ENCODE measurements at regions not wholly inside any gene's neighbourhood (a gene's known extent, or its start where the extent isn't known, plus 50 kb on each side); places are given as distances from the start of the nearest gene placed in this dataset.
"Not testable (repeated sequence)": the region's sequence is repeated elsewhere in the genome, so short reads cannot be mapped to it uniquely, and the experiment has no call there.

DNA sequence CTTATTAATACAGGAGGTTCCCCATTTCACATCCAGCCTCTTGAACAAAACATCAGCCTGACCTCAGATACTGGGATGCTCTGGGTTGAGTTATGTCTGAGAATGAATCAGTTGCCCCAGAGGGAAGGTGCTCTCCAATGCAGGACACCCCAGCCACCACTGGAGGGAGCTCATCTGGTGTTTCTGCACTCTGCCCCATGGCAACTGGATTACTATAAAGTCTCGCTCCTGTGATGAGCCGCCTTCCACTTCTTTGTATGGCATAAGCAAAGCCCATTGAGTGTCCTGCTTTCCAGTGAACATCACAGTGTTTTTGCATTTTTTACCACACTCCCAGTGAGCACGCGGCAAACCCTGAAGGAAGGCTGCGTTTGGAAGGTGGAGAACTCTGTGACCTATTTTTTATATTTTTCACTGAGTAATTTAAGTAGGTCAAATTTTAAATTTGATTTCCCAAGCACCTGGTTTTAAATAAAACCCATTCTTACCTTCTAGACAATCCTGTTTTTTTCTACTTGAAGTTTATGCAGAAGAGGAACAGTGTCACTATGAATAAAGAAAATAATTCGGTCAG, 176.9 kb upstream of the WWC1 start:
- DNase-seq, result no peak

GRCh38 chr5:168117469-168117868, 174.0 kb upstream of the WWC1 start:
- no peak for DNase-seq

GRCh38 chr5:168118042-168118668, 173.3 kb upstream of the WWC1 start:
- DNase-seq, result no peak

DNA sequence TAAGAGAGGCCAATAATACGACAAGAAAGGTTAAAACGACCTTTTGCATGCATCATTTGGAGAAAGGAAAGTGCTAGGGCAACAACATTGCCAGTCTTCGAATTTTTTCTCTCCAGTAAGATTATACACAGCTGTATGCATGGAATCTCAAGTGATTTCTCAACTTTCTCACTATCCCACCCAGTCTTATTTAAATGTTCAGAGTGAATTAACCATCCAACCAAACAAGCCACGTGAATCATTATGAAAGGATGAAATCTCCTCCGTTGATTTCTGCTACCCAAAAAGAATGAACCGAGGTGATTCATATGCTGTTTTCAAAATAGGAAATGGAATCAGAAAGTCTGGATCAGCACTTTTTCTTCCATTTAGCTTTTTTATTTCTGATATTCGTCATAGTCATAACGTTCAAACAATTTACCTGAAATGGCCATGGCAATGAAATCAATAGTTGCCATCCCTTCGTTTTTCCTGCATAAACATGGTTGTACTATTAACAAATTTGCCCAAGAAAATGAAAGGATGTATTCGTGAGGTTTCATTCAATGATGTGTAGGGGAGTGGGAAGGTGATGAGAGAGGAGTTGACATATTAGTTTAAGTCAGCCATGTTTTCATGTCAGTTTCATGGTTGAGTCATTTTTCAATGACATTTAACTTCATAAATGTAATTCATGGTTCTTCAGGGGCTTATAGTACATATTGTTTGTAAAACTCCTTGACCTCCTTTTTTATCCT, 170.9 kb upstream of the WWC1 start:
- no peak for DNase-seq

DNA sequence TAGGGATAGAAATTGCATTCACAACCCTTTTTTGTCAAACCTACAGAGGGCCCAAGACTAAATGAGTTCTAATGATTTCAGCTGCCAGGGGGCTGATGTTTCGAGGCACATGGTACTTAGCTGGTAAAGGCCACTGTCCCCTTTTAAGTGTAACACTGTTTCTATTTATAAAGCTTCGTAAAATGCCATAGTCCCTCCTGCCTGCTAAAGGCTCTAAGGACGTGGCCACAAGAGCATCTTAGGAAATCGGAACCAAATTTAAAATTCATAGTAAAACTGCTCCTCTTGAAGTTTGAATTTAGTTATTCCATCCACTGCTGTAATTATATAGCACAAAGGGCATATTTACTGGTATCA, 170.3 kb upstream of the WWC1 start:
- DNase-seq, result no peak

- no peak for DNase-seq
These were observed 167.6 kb upstream of the WWC1 start for GRCh38 chr5:168123631-168124528.

DNA sequence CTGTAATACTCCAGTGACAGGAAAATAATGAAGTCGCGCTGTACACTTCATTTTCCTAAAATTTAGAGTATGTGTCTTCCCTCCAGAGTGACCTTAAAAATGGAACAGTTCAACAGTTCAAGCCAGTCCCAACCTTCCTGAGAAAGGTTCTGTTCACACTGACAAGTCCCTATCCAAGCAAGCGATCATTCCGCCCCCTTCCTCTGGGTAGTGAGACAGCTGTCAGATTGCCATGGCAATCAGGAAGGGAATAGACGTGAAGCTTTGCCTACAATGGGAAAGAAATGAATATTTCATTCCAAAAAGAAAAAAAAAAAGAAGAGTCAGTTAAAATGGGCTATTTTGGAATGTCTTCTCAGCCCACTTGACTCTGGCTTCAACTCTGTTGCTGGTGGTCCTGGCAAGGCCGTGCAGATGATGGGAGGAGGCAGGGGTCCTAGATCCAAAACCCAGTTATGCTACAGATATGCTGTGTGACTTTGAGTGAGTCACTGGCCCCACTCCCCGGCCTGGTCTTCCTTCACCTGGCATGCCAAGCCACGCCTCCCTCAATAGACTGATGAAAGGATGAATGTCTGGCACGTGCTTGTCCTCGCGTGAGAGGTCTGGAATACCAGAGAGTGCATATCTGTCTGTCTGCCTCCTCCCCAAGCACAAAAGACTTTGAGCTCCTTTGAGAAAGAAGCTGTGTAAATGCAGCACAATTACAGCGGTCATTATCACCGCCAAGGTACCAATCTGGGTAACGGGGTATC, 165.8 kb upstream of the WWC1 start:
- DNase-seq, result no peak

- no peak for DNase-seq
These were observed 164.8 kb upstream of the WWC1 start for GRCh38 chr5:168126606-168127005.

DNA sequence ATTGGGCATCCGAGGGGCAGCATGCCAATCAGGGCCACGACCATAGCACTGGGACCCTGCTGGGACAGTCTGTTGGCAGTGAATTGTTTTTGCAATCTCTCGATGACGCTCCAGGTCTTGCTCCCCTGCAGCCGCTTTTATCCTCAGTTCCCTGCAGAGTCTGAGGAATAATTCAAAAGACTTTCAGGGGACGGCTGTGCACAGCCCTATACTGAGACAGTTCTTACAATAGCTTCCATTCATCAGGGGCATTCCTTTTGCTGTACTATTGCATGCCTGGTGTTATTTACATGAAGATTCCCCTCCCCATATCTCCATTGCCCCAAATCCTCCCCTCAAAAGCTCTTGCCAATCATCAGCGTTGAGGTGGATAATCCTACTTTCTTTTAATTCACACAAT, 163.3 kb upstream of the WWC1 start:
- DNase-seq, result no peak

DNA sequence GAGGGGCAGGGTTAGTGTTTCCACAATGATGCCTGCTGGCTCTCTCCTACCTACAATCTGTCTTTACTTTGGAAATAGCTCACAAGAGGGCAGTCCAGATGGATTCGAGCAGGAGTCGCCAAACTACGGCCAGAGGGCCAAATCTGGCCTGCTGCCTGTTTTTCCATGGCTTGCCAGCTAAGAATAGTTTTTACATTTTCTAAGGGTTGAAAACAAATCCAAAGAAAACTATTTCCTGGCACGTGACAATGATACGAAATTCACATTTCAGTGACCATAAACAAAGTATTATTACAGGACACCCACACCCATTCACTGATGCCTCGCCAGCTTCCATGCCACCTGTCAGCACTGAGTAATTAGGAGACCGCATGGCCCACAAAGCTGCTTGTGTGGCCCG, 162.9 kb upstream of the WWC1 start:
- no peak for DNase-seq

DNA sequence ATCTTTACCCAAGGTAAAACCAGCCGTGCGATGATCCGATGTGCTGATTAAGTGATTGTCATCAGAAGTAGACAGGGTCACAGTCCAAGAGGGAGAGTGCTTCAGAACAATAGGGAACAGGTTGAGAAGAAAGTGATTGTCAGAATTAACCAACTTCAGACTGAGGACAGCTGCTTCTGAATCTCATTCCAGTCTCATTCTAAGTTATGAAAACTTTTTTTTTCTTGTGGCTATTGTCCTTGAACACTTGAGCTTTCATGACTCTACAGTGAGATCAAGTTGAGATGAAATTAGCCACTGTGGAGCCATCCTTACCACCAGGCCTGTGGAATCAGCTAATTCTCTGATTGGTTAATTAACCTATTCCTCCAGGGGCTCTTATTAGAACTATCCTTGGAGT, 159.9 kb upstream of the WWC1 start:
- DNase-seq, result no peak

GRCh38 chr5:168132241-168132641, 159.2 kb upstream of the WWC1 start:
- no peak for DNase-seq

DNA sequence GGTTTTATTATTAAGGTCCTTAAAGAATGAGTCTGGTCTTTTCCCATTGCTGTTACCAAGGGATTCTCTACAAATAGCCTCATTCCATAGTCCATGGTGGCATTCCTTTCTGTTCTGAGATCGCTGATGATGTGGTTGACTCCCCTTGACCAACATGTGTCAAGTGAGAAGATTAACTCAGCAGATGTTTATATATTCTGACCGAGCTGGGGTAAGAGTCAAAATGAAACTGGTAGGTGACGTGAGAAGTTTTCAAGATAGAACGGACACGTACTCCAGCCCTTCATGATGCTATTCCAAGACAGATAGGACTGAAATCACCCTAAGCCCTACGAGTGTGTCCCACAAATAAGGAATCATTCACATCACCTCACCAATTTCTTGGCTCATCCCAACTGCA, 155.5 kb upstream of the WWC1 start:
- no peak for DNase-seq

DNA sequence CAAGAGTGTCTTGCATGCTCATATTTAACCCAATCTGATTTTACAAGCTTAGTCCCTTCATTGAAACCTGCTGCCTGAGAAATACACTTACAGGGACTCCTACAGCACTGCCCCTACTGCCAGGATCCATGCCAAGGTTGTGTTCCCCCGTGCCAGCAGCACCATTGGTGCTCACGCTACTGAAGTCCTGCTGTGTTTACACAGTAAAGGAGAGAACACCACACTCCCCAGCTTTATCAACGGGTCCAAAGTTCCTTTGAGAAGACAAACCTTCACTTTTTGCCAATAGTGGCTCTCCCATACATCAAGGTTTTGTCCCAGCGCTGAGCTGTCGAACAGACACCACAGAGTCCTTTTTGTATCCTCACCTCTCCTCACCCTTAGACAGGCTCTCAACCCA, 155.1 kb upstream of the WWC1 start:
- DNase-seq, result no peak

DNA sequence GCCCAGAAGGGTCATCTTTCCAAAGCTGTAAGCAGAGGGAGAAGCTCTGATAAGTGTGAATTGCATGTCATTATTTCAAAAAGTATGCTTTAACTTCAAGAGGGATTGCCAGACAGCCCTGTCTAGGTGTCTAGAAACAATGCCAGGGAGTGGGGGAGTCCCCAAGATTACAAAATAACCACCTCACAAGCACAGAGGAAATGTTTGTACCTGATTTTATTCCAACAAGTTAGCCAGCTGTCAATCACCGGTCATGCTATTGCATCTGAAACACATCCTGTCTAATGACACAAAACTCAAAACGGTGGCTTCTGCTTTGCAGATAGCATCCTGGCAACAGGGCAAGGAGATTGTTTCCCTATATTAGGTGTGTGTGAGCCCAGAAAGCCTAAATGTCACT, 154.2 kb upstream of the WWC1 start:
- no peak for DNase-seq

DNA sequence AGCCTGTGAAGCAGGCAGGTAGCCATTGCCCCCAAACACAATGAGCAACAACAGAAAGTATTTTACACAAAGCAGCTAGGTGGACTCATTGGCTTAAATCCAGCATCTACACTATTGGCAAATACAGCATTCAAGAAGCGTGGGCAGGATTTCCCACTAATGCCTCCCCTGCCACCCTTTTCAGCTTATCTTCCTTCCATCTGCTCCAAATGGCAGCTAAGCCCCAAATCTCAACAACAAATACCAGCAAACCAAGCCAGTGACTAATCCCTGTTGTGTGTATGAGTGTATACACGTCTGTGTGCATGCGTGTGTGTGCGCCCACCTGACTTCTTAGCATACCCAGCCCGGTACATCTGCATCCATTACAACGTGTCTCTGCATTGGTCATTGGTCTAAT, 151.2 kb upstream of the WWC1 start:
- DNase-seq, result no peak

GRCh38 chr5:168142402-168142801, 149.0 kb upstream of the WWC1 start:
- no peak for DNase-seq

- DNase-seq, result not testable (repeated sequence)
These were observed 147.9 kb upstream of the WWC1 start for GRCh38 chr5:168143521-168143920.

- DNase-seq, result no peak
These were observed 144.3 kb upstream of the WWC1 start for GRCh38 chr5:168147106-168147505.

DNA sequence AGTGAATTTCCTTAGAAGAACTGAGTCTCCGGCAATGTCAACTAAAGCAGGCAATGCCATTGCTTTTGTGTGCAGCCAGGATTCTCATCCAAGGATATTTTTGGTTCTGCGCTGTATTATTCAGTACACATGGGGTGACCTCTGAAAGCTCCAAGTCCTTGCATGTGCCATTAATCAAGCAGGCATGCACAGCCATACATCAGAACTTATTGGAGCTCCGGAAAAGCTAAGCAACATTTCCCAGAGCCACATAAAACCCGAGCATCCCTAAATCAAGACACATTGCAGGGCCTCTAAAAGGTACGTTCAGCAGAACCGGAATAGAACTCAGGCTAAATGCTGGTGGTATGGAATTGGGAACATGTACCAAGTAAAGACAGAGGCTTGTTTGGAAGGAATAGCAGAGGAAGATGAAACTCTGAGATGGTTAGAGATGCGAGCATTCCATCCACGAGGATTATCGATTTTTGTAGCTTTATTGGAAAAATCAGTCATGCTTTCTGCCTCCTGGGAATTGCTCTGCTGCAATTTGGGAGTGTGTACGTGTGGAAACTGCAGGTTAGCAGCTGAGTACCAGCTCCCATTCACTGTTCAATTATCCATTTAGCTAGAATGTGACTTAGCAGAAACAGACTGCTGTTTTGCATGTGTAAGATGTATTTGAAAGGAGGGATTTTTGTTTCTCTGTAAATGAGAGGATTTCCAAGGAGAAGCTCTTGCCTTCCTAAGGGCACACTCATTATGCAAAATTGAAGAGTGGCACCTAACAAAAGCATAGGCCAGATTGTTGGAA, 143.7 kb upstream of the WWC1 start:
- no peak for DNase-seq

GRCh38 chr5:168151041-168151440, 140.4 kb upstream of the WWC1 start:
- no peak for DNase-seq

DNA sequence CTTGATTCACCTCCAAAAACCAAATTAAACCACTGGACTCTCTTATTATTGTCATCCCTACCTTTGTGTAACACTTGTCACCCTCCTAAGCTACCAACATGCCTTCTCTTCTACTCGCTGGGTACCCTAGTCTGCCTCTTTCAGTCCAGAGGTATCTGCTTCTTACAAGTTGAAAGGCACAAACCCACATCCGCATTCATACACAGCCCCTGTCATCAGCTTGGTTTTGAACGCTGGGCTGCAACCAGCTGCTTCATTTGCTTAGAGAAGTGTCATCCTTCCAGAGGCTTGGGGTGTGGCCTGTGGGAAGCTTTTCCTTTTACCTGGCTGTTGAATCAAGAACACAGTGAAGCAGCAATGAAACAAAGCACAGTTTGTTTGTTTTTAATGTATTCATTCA, 138.8 kb upstream of the WWC1 start:
- DNase-seq, result no peak
